GM12874 (cell line): ENCODE measurements at regions not wholly inside any gene's neighbourhood (a gene's known extent, or its start where the extent isn't known, plus 50 kb on each side); places are given as distances from the start of the nearest gene placed in this dataset.

Experiments used
- CTCF ChIP-seq: IDR thresholded peaks from 2 replicates; pipeline ENCODE4 v1.5.1; 2011; ENCODE audit warnings: low read depth, mild to moderate bottlenecking, control low read depth, low read length, moderate library complexity; ENCODE audit not compliant: insufficient read depth

GRCh38 chr2:63665846-63666475, 77.2 kb downstream of the MDH1 start:
- no peak for TF ChIP-seq CTCF

- TF ChIP-seq CTCF: no peak
Observed at GRCh38 chr2:63667132-63667700, 78.5 kb downstream of the MDH1 start.

GRCh38 chr2:63668000-63668399, 79.2 kb downstream of the MDH1 start:
- no peak for TF ChIP-seq CTCF

- TF ChIP-seq CTCF: no peak
Observed at GRCh38 chr2:63668466-63668865, 79.7 kb downstream of the MDH1 start.

- TF ChIP-seq CTCF: no peak
Observed at GRCh38 chr2:63669596-63669995, 80.8 kb downstream of the MDH1 start.

- no peak for TF ChIP-seq CTCF
Observed at GRCh38 chr2:63673865-63674533, 85.2 kb downstream of the MDH1 start.

GRCh38 chr2:63675026-63675425, 86.3 kb downstream of the MDH1 start:
- TF ChIP-seq CTCF: no peak
